K562 (cell line): ENCODE measurements at regions not wholly inside any gene's neighbourhood (a gene's known extent, or its start where the extent isn't known, plus 50 kb on each side); places are given as distances from the start of the nearest gene placed in this dataset.

Experiments used
- E2F6 ChIP-seq, 2 experiments: IDR thresholded peaks; 2 replicates each; pipeline ENCODE4 v1.6.1; 2011; ENCODE audit warnings: borderline replicate concordance in 1 of 2, control low read depth in 1 of 2, low read depth in 1 of 2, low read length in 1 of 2, mild to moderate bottlenecking in 1 of 2, mixed read lengths in 1 of 2, moderate library complexity in 1 of 2; ENCODE audit not compliant: insufficient read depth in 1 of 2, insufficient read length in 1 of 2, poor library complexity in 1 of 2, severe bottlenecking in 1 of 2; ENCODE audit errors: extremely low read depth in 1 of 2
- POLR2A ChIP-seq: fragments of 450-650 bp; conservative IDR thresholded peaks from 2 replicates; pipeline ENCODE4 v1.6.1; 2016
- ZNF282 ChIP-seq: sonication (generic); formaldehyde crosslinking; IDR thresholded peaks from 2 replicates; pipeline ENCODE4 v1.8.1; 2023; ENCODE audit warnings: missing genetic modification reagents
- TF ChIP-seq, protein P1 (sequence below), 3 experiments: IDR thresholded peaks in 2 of 3; conservative IDR thresholded peaks in 1 of 3; 2 replicates each; pipeline ENCODE4 v1.5.1; 2011 to 2012; ENCODE audit warnings: low read length in 3 of 3, mild to moderate bottlenecking in 3 of 3, control low read depth in 2 of 3, improper control_type of control experiment in 1 of 3, inconsistent platforms in 1 of 3, low read depth in 1 of 3, mixed read lengths in 1 of 3, moderate library complexity in 1 of 3; ENCODE audit not compliant: insufficient read depth in 2 of 3

DNA sequence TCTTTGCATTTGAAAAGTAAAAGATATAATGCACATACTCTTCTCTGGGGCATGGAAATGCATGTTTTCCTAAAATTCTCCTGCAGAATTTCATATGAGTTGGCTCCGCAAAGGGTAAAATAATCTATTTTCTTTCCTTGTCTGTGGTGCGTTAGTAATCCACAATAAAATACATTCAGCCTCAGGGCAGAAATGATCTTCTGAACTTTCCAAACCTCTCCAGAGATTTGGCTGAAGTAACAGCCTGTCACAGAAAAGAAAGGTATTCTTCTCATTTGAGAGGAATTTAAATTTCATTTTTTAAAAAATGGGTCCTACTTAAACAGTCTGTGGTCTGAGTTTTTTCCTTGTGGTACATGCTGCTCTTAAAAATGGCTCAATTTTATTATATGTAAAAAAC, 182.7 kb upstream of the DCBLD2 start:
- TF ChIP-seq, protein P1, sequence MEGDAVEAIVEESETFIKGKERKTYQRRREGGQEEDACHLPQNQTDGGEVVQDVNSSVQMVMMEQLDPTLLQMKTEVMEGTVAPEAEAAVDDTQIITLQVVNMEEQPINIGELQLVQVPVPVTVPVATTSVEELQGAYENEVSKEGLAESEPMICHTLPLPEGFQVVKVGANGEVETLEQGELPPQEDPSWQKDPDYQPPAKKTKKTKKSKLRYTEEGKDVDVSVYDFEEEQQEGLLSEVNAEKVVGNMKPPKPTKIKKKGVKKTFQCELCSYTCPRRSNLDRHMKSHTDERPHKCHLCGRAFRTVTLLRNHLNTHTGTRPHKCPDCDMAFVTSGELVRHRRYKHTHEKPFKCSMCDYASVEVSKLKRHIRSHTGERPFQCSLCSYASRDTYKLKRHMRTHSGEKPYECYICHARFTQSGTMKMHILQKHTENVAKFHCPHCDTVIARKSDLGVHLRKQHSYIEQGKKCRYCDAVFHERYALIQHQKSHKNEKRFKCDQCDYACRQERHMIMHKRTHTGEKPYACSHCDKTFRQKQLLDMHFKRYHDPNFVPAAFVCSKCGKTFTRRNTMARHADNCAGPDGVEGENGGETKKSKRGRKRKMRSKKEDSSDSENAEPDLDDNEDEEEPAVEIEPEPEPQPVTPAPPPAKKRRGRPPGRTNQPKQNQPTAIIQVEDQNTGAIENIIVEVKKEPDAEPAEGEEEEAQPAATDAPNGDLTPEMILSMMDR (IDR thresholded peaks at IDR 0.05 in 2 of 3, conservative IDR thresholded peaks at IDR 0.05 in 1 of 3; ENCODE audit: insufficient read depth in 2 of 3, low read depth in 1 of 3, low read length in 3 of 3), result no peak
- TF ChIP-seq ZNF282 (CRISPR knock-in tag) (no peak), POLR2A (no peak), E2F6 (IDR thresholded peaks at IDR 0.05; ENCODE audit: borderline replicate concordance in 1 of 2, extremely low read depth in 1 of 2, insufficient read depth in 1 of 2, insufficient read length in 1 of 2, low read depth in 1 of 2, low read length in 1 of 2, poor library complexity in 1 of 2, severe bottlenecking in 1 of 2) (no peak)
